LNCaP clone FGC (cell line): ENCODE measurements at regions not wholly inside any gene's neighbourhood (a gene's known extent, or its start where the extent isn't known, plus 50 kb on each side); places are given as distances from the start of the nearest gene placed in this dataset.
"Not testable (repeated sequence)": the region's sequence is repeated elsewhere in the genome, so short reads cannot be mapped to it uniquely, and the experiment has no call there.

Source experiments
- DNase-seq: peaks from one replicate; pipeline ENCODE4 v3.0.0-alpha.2; 2011; ENCODE audit warnings: low read depth
- H3K4me3 ChIP-seq: 2 replicates; pipeline ENCODE4 v1.5.1; 2011; ENCODE audit warnings: mild to moderate bottlenecking, low read depth, low read length, control low read depth
- TF ChIP-seq, protein P1 (sequence below): IDR thresholded peaks from 2 replicates; pipeline ENCODE4 v1.5.1; 2012; ENCODE audit warnings: mild to moderate bottlenecking; ENCODE audit not compliant: control insufficient read depth, insufficient read depth; ENCODE audit errors: extremely low read depth

DNA sequence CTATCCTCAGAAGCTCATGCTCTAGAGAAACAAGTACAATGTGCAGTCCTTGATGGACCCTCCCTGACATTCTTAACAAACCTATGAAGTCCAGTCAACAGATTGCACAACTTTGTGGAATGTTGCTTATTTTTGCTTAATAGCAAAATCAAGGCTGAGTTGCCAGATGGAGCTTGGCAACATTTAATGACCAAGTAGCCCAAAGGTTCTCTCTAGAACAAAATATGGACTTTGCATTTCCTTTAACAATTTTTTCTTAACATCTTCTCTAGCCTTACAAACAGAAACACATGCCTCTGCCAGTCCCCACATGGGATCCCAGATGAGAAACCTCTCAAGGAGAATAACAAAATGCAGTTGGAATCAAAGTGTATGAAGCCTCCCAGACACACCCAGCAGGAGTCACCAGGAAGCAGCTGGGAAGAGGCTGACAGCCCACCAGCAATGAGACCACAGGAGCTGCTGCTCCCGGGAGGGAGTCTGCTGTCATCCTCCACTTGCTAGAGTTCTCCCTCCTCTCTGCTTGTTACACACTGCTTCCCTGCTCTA is 422.5 kb upstream of the CDIN1 start:
- TF ChIP-seq, protein P1, sequence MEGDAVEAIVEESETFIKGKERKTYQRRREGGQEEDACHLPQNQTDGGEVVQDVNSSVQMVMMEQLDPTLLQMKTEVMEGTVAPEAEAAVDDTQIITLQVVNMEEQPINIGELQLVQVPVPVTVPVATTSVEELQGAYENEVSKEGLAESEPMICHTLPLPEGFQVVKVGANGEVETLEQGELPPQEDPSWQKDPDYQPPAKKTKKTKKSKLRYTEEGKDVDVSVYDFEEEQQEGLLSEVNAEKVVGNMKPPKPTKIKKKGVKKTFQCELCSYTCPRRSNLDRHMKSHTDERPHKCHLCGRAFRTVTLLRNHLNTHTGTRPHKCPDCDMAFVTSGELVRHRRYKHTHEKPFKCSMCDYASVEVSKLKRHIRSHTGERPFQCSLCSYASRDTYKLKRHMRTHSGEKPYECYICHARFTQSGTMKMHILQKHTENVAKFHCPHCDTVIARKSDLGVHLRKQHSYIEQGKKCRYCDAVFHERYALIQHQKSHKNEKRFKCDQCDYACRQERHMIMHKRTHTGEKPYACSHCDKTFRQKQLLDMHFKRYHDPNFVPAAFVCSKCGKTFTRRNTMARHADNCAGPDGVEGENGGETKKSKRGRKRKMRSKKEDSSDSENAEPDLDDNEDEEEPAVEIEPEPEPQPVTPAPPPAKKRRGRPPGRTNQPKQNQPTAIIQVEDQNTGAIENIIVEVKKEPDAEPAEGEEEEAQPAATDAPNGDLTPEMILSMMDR: no peak
- H3K4me3 ChIP-seq: no peak overlapping the region
- no peak for DNase-seq

DNA sequence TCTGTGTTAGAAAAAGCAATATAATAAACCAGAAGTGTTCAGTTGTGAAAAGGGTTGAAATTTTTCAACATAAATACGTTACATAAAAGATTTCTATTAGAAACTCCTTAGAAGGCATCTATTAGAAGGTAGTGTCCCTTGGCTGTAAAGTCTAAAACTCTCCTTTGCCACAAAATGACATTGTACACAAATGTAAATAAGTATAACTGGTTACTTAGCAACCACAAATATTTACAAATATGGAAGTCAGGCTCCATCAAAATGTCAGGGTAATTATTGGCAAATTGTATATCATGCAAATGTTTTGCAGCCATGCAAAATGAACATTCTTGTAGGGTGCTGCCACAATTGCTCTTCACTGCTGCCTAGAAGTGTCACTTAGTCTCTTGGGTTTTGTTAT is 419.1 kb upstream of the CDIN1 start:
- H3K4me3 ChIP-seq: no peak overlapping the region
- no peak for DNase-seq
- TF ChIP-seq, protein P1: no peak

DNA sequence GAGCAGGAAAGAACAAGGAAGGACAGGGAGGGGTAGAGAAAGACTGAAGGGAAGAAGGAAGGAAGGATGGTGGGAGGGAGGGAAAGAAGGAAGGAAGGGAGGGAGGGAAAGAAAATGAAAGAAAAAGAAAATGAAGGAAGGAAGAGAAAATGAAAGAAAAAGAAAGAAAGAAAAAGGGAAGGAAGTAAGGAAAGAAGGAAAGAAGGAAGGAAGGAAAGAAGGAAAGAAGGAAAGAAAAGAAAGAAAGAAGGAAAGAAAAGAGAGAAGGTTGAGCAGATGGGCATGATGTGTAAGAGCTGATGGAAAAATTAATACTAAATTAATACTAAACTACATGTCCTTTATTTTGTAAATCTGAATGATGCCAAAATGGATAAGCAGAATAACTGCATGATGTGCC is 418.3 kb upstream of the CDIN1 start:
- H3K4me3 ChIP-seq: no peak overlapping the region
- TF ChIP-seq, protein P1: no peak
- no peak for DNase-seq

DNA sequence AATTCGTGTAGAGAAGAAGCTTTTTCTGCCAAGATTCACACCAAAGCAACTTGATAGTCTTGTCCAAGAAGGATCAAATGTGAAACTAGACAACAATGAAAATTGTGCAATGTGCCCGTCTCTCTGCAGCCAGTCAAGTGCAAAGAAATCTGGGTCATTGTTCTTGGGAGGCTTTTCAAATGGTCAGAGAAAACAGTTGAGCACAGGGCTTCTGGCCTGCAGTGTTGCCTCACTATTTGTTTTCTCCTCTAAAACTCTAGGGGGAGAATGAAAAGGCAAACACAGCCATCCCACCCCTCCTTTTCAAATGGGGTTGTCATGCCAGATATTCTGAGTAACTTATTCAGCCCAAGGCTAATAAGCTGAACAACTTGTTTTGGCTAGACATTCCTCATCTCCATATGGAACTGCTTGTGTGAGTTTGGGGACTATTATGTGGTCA is 417.6 kb upstream of the CDIN1 start:
- TF ChIP-seq, protein P1: no peak
- no peak overlapping the region for H3K4me3 ChIP-seq
- no peak for DNase-seq

DNA sequence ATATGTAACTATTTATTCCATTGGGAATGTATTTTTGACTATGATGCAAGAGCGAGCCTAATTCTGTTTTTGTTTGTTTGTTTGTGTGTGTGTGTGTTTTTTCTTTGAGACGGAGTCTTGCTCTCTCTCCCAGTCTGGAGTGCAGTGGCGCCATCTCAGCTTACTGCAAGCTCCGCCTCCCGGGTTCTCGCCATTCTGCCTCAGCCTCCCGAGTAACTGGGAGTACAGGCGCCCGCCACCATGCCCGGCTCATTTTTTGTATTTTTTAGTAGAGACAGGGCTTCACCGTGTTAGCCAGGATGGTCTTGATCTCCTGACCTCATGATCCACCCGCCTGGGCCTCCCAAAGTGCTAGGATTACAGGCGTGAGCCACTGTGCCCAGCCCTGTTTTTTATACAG is 415.4 kb upstream of the CDIN1 start:
- DNase-seq, H3K4me3 ChIP-seq: not testable (repeated sequence)

DNA sequence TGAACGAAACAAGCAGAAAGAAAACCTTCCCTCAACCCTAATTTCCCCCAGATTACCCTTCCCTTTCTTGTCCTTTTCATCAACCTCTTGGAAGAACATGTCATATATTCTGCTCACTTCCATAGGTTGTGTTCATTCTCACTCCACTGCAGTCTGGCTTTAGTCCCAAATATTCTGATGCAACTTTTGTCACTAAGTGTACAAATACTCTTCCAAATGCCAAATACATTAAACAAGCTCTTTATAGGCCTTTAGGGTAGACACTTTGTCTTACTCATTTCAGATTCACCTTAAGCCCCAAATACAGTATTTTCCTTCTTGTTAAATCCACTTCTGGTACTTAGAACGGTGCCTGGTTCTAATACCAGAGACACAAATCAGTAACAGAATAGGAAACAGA is 406.5 kb upstream of the CDIN1 start:
- no peak for DNase-seq
- H3K4me3 ChIP-seq: no peak overlapping the region
- TF ChIP-seq, protein P1: no peak

DNA sequence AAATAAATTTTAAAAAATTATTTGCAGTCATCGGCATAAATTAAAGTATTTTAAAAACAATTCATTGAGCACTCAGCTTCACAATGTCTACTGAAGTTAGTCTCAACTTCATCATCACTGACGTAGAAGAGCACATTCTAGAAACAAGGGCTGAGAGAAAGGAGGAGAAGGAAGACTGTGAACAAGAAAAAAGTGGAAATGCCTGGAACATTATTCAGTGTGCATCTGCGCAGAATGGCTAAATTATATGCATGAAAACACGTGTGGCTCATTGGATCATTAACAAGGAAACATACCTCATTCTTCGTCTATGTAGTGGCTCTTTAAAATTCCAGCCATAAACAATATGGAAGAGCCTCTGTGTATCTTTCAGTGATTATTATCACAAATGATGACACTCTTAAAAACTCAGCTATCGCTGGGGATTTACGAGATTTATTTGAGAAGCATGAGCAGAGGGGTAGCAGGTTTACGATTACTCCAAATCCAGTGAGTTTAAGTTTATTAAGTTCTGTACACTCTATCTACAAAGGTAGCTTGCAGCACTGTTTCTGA is 404.2 kb upstream of the CDIN1 start:
- TF ChIP-seq, protein P1: no peak
- DNase-seq: no peak

More for the DNA sequence above, 404.2 kb upstream of the CDIN1 start:
- no peak overlapping the region for H3K4me3 ChIP-seq
